ENCODE measurements at regions not wholly inside any gene's neighbourhood (a gene's known extent, or its start where the extent isn't known, plus 50 kb on each side); places are given as distances from the start of the nearest gene placed in this dataset.

GRCh38 chr2:19020144-19021099 lies 338.0 kb downstream of the OSR1 start:
- ChIA-PET POLR2A (interaction anchor here (1.3 kb wide), 1 partner anchor 104 kb away, joined by 4 read pairs; no protein-coding TSS in a partner anchor), CTCF (interaction anchor here (1.1 to 1.5 kb wide), 3 partner anchors 9 to 270 kb away, joined by 3 to 4 read pairs (median 3); no protein-coding TSS in a partner anchor)
- no peak for TF ChIP-seq CTCF (IDR thresholded peaks at IDR 0.05; ENCODE audit: insufficient read depth, low read length, missing control alignments)
- no peak overlapping the region for H3K4me3 ChIP-seq (ENCODE audit: low read depth, low read length)
- DNase-seq (ENCODE audit: low read depth, low spot score) = no peak

GRCh38 chr2:19009510-19009909 lies 348.9 kb downstream of the OSR1 start:
- DNase-seq (ENCODE audit: low read depth, low spot score) = no peak
- CTCF ChIA-PET = no interaction called here
- TF ChIP-seq CTCF (IDR thresholded peaks at IDR 0.05; ENCODE audit: insufficient read depth, low read length, missing control alignments) = no peak
- H3K4me3 ChIP-seq (ENCODE audit: low read depth, low read length) = no peak overlapping the region
- POLR2A ChIA-PET = no interaction called here

GRCh38 chr2:19003554-19003953 lies 354.9 kb downstream of the OSR1 start:
- ChIA-PET POLR2A (no interaction called here), CTCF (interaction anchor here (0.7 kb wide), 1 partner anchor 18 kb away, joined by 3 read pairs; no protein-coding TSS in a partner anchor)
- no peak for TF ChIP-seq CTCF (IDR thresholded peaks at IDR 0.05; ENCODE audit: insufficient read depth, low read length, missing control alignments)
- no peak for DNase-seq (ENCODE audit: low read depth, low spot score)
- H3K4me3 ChIP-seq (ENCODE audit: low read depth, low read length) = no peak overlapping the region

- ChIA-PET POLR2A (no interaction called here), CTCF (no interaction called here)
- no peak for TF ChIP-seq CTCF (IDR thresholded peaks at IDR 0.05; ENCODE audit: insufficient read depth, low read length, missing control alignments)
- H3K4me3 ChIP-seq (ENCODE audit: low read depth, low read length) = no peak overlapping the region
- no peak for DNase-seq (ENCODE audit: low read depth, low spot score)
Observed at GRCh38 chr2:19000776-19001175, 357.6 kb downstream of the OSR1 start.

- TF ChIP-seq CTCF (IDR thresholded peaks at IDR 0.05; ENCODE audit: insufficient read depth, low read length, missing control alignments) = no peak
- CTCF ChIA-PET = no interaction called here
Observed at GRCh38 chr2:18999198-18999597, 359.2 kb downstream of the OSR1 start.

GRCh38 chr2:18998491-18998890 lies 359.9 kb downstream of the OSR1 start:
- POLR2A ChIA-PET = no interaction called here
- no peak for DNase-seq (ENCODE audit: low read depth, low spot score)
- H3K4me3 ChIP-seq (ENCODE audit: low read depth, low read length) = no peak overlapping the region
- TF ChIP-seq CTCF (IDR thresholded peaks at IDR 0.05; ENCODE audit: insufficient read depth, low read length, missing control alignments) = no peak
- CTCF ChIA-PET = no interaction called here

More at GRCh38 chr2:18999198-18999597, 359.2 kb downstream of the OSR1 start:
- DNase-seq (ENCODE audit: low read depth, low spot score) = no peak
- POLR2A ChIA-PET = no interaction called here
- no peak overlapping the region for H3K4me3 ChIP-seq (ENCODE audit: low read depth, low read length)
